Retinal pigment epithelial cell (primary cell): ENCODE measurements at regions not wholly inside any gene's neighbourhood (a gene's known extent, or its start where the extent isn't known, plus 50 kb on each side); places are given as distances from the start of the nearest gene placed in this dataset.

ENCODE experiments used
- DNase-seq: peaks from one replicate; pipeline ENCODE4 v3.0.0-alpha.2; 2010; ENCODE audit warnings: low read depth
- H3K4me3 ChIP-seq: 2 replicates; pipeline ENCODE4 v1.5.1; 2011; ENCODE audit warnings: mild to moderate bottlenecking, low read length, control low read depth, moderate library complexity
- TF ChIP-seq, protein P1 (sequence below): conservative IDR thresholded peaks from 2 replicates; pipeline ENCODE4 v1.5.1; 2011; ENCODE audit warnings: low read depth, low read length, control low read depth, inconsistent platforms

DNA sequence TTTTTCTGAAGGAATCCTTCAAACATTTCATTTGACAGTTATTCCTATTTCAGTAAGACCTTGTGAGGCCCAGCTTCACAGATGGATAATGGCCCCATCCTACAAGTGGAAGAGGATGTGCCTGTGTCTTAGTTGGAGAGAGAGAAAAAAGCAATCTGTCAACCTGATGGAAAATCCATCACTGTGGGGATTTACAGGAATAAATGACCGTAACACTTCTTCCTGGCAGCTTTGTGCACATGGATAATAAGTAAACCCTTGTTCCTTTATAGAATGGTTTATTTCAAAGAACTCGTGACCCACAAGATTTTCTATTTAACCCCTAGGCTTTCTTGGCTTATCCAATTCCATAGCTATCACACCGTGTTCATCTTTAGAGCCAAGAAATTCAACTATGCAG is 121.4 kb upstream of the PCED1B start:
- H3K4me3 ChIP-seq: no peak overlapping the region
- DNase-seq: no peak
- TF ChIP-seq, protein P1, sequence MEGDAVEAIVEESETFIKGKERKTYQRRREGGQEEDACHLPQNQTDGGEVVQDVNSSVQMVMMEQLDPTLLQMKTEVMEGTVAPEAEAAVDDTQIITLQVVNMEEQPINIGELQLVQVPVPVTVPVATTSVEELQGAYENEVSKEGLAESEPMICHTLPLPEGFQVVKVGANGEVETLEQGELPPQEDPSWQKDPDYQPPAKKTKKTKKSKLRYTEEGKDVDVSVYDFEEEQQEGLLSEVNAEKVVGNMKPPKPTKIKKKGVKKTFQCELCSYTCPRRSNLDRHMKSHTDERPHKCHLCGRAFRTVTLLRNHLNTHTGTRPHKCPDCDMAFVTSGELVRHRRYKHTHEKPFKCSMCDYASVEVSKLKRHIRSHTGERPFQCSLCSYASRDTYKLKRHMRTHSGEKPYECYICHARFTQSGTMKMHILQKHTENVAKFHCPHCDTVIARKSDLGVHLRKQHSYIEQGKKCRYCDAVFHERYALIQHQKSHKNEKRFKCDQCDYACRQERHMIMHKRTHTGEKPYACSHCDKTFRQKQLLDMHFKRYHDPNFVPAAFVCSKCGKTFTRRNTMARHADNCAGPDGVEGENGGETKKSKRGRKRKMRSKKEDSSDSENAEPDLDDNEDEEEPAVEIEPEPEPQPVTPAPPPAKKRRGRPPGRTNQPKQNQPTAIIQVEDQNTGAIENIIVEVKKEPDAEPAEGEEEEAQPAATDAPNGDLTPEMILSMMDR: no peak

DNA sequence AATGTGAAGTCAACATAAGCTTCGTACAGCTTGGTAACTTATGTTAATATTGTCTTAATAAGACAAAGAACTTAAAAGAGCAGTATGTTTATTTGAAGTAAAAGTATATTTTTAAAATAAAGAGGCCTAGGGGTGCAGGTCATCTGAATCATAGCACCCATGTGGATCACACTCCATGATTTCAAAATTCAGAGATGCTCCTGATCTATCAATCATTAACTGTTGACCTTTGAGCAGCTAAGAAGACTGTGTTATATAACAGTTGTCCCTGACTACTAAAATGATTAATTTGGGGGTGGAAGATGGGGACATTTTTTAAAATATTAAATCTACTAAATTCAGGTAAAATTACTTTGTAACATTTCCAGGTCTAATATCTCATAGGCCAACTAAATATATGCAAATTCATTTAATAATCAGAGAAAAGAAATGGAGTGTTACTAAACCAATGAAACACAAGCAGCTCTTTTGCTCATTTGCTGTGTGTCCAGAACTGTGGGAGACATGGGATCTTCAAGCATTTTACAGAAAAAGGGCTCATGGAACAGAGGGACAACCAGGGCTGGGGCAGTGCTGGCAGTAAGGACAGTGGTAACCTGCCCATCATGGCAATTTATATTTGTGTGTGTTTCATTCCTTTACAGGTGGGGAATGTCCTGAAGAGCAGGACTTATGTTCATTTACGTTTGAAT is 120.7 kb upstream of the PCED1B start:
- DNase-seq: no peak
- H3K4me3 ChIP-seq: no peak overlapping the region
- TF ChIP-seq, protein P1: no peak

DNA sequence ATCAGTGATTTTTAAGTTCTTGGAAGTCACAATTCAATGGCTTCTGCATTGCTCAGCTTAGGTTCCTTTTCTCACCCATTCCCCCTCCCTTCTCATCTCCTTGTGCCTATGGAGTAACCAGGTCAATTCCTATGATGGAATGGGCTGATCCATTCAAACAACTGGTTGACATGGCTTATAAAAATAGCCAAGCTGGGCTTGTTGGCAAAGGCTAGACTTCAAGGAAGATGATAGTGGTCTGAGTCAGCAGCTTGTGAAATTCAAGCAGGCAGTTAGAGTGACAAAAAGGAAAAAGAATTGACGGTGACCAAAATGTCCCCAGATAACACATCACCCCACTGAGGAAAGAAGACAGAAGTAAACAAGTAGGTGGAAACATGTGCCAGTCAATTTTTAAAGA is 119.9 kb upstream of the PCED1B start:
- DNase-seq: peak; percentile 51
- H3K4me3 ChIP-seq: no peak overlapping the region
- TF ChIP-seq, protein P1: no peak

DNA sequence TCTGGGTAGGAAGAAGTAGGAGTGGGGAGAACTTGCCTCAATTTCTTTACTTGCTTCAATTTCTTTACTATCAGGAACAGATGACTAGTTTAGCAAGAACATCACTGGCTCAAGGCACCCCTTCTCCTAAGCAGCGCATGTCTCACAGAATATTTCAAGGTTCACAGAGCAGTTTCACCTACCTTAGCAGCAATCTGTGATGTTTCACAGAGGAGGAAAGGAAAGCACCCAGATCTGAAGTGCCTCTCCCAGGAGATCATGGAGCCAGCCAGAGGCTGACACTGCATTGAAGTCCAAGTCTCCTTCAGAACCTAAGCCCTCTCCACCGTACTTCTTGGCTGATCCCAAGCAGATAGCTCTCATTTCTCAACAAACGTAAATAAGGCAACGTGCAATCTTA is 118.7 kb upstream of the PCED1B start:
- TF ChIP-seq, protein P1: no peak
- no peak overlapping the region for H3K4me3 ChIP-seq
- DNase-seq: no peak

DNA sequence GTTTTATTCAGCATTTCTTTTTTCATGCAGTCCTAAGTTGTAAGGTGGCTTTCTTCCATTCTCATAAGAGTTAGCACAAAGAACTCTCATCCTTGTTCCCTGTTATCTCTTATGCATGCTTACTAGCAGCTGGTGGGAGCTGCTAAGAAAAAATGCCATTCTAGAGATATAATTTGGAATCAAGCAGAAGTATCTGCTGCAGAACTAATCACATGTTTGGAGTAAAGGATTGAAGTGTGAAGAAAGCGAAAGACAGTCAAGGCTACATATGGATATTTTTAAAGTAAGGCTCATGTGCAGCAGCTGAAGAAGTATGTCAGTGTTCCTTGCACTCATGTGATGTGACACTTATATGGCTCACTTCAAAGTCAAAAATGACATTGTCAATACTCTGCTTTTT is 116.2 kb upstream of the PCED1B start:
- no peak for DNase-seq
- H3K4me3 ChIP-seq: no peak overlapping the region
- TF ChIP-seq, protein P1: no peak

DNA sequence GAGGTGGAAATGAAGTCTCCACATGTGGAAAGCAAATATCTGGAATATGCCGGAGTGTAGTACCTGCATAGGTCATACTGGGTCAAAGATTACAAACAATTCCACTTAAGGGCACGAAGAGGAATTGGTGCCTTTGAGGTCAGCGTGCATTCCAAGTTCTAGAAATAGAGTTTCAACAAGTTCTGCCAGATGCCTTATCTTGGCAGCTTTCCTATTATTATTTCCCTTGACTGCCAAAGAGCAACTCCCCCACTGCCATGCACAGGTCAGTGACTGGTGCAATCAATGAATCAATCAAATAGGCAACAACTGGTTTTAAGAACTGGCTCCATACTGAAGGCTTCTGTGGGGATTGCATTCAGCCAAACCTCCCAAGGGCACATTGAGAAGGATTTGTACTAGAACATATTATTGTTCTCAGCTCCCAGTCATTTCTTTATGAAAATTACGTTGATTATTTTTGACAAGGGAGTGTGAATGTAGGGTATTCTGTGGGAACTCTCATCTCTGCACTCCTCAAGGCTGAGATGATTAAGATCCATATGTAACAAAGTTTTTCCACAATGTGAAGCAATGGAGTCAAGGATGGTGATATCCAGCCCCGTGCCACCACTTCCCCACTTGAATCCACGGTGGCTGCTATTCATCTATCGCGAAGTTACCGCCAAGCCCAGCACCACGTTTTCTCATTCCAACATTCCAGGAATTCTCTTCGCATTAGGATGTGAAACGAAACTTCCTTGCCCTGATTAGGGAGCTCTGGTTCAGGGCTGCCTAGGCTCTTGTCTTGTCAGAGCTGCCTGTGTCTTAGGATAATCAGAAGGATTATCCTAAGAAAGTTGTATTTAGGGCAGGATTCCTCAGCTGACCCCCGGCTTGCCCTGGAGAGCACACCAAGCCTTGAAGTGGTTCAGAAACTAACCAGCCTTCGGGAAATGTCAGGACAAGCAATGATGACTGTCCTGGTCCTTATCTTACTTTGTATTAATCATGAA is 115.1 kb upstream of the PCED1B start:
- DNase-seq: peak; percentile 43
- TF ChIP-seq, protein P1: no peak
- H3K4me3 ChIP-seq: peak overlapping the region; percentile 1
